SK-N-MC (cell line): ENCODE measurements at regions not wholly inside any gene's neighbourhood (a gene's known extent, or its start where the extent isn't known, plus 50 kb on each side); places are given as distances from the start of the nearest gene placed in this dataset.

ENCODE experiments used
- DNase-seq: peaks from one replicate; pipeline ENCODE4 v3.0.0-alpha.2; 2011; ENCODE audit warnings: low read depth, low spot score
- H3K27ac ChIP-seq: fragments of 200-600 bp; sonication (generic); 2 replicates; pipeline ENCODE4 v1.5.1; 2016; ENCODE audit warnings: mixed run types
- H3K36me3 ChIP-seq: fragments of 200-600 bp; sonication (generic); 2 replicates; pipeline ENCODE4 v1.6.1; 2017; ENCODE audit warnings: antibody characterized with exemption, low read length, mixed read lengths; ENCODE audit not compliant: insufficient read depth
- H3K4me3 ChIP-seq: fragments of 200-600 bp; sonication (generic); 2 replicates; pipeline ENCODE4 v1.5.1; 2016
- H3K9ac ChIP-seq: fragments of 200-600 bp; sonication (generic); 2 replicates; pipeline ENCODE4 v1.8.0; 2017; ENCODE audit warnings: mixed run types, mixed read lengths; ENCODE audit not compliant: insufficient read length
- H3K9me3 ChIP-seq: fragments of 200-600 bp; sonication (generic); 2 replicates; pipeline ENCODE4 v1.6.1; 2017; ENCODE audit warnings: low read depth, mild to moderate bottlenecking, antibody characterized with exemption, low read length, moderate library complexity, mixed read lengths
- EZH2 ChIP-seq: fragments of 200-600 bp; sonication (generic); IDR thresholded peaks from one replicate; pipeline ENCODE4 v1.6.1; 2017; ENCODE audit warnings: antibody characterized with exemption
- FOXP2 ChIP-seq: optimal IDR thresholded peaks from 2 replicates; pipeline ENCODE3; 2011; ENCODE audit warnings: mild to moderate bottlenecking, moderate library complexity; ENCODE audit not compliant: insufficient read depth; ENCODE audit errors: extremely low read length, control extremely low read depth
- POLR2AphosphoS5 ChIP-seq: IDR thresholded peaks from 2 replicates; pipeline ENCODE4 v1.6.1; 2012; ENCODE audit warnings: mild to moderate bottlenecking, low read depth, low read length, borderline replicate concordance

DNA sequence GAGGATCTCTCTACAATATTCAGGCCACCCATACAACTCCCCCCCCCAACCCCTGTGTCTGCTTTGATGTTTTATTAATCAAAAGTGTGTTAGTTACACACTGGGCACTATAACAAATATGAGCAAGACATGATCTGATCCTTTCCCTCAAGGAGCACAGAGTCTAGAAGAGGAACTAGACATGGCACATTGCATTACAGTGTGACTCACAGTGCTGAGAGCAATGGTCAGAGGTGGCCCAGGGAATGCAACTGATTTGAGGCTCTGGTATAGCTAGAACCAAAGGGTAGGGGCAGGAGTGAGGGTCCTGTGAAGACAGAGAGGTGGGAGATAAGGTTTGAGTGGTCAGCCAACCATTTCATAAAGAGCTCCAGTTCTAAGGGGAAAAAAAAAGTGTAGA, 539.2 kb downstream of the ACTL7B start:
- DNase-seq: no peak
- H3K4me3 ChIP-seq: no peak overlapping the region
- no peaks in the 10 kb centered on the region for H3K36me3 ChIP-seq
- no peak overlapping the region for H3K9ac ChIP-seq
- no peaks in the 10 kb centered on the region for H3K9me3 ChIP-seq
- no peak overlapping the region for H3K27ac ChIP-seq
- no peak for TF ChIP-seq EZH2
- no peak for TF ChIP-seq FOXP2
- TF ChIP-seq POLR2AphosphoS5: no peak

DNA sequence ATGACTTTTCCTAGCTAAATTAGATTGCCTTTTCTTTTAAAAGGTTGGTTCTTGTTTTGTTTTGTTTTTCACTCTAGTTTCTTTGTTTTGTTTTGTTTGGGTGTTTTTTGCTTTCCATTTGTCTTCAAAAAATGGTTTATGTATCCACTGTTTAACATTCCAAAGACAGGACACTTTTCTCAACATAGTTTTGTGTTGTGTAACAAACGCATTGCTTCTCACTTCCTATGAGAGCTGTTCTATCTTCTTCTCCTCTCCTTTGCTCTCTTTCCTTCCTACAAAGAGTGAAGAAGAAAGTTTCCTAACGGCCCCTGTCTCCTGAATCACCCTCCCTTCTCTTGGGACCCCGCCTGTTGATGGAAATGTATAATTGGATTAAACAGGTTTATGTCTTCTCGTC, 539.7 kb downstream of the ACTL7B start:
- no peak overlapping the region for H3K4me3 ChIP-seq
- H3K9me3 ChIP-seq: no peaks in the 10 kb centered on the region
- H3K27ac ChIP-seq: no peak overlapping the region
- TF ChIP-seq EZH2 (no peak), FOXP2 (no peak), POLR2AphosphoS5 (no peak)
- DNase-seq: no peak
- H3K9ac ChIP-seq: no peak overlapping the region
- no peaks in the 10 kb centered on the region for H3K36me3 ChIP-seq

DNA sequence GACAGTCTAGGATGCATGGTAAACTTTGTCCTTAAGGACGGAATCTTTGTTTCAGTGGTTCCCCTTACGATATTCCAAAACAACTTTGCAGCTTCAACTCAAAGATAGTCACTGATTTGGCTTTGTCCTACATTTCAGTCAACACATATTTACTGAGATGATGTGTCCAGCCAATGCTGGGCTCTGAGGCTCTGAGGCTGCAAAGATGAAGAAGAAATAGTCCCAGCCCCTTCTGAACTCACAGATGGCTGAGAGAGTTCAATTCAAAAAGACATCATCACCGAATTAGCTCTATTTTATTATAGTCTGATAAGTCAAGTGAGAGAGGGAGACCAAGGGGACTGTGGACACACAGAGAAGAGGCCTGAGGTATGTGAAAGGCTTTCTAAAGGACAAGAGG, 544.0 kb downstream of the ACTL7B start:
- no peaks in the 10 kb centered on the region for H3K9me3 ChIP-seq
- no peak for TF ChIP-seq POLR2AphosphoS5
- TF ChIP-seq FOXP2: no peak
- no peak for TF ChIP-seq EZH2
- no peak for DNase-seq
- H3K36me3 ChIP-seq: no peaks in the 10 kb centered on the region
- H3K27ac ChIP-seq: no peak overlapping the region
- H3K4me3 ChIP-seq: no peak overlapping the region
- no peak overlapping the region for H3K9ac ChIP-seq

DNA sequence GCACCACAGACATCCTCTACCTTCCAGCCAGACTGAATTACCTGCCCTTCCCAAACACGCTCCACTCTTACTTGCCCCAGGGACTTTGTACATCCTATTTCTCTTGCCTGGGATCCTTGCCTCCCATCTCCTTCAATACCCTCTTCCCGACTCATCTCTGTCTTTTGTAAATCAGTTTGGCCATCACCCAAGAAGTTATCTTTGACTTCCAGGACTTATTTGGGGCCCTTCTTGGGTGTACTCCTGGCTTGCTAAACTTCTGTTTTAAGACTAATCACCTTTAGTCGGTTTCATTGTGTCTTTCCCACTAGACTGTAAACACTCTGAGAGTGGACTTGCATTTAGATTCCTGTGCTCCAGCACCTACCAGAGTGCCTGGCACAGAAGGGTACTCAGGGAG, 545.6 kb downstream of the ACTL7B start:
- H3K36me3 ChIP-seq: no peaks in the 10 kb centered on the region
- H3K9me3 ChIP-seq: no peaks in the 10 kb centered on the region
- TF ChIP-seq POLR2AphosphoS5: no peak
- no peak for TF ChIP-seq EZH2
- TF ChIP-seq FOXP2: no peak
- no peak overlapping the region for H3K9ac ChIP-seq
- H3K4me3 ChIP-seq: no peak overlapping the region
- no peak for DNase-seq
- no peak overlapping the region for H3K27ac ChIP-seq

DNA sequence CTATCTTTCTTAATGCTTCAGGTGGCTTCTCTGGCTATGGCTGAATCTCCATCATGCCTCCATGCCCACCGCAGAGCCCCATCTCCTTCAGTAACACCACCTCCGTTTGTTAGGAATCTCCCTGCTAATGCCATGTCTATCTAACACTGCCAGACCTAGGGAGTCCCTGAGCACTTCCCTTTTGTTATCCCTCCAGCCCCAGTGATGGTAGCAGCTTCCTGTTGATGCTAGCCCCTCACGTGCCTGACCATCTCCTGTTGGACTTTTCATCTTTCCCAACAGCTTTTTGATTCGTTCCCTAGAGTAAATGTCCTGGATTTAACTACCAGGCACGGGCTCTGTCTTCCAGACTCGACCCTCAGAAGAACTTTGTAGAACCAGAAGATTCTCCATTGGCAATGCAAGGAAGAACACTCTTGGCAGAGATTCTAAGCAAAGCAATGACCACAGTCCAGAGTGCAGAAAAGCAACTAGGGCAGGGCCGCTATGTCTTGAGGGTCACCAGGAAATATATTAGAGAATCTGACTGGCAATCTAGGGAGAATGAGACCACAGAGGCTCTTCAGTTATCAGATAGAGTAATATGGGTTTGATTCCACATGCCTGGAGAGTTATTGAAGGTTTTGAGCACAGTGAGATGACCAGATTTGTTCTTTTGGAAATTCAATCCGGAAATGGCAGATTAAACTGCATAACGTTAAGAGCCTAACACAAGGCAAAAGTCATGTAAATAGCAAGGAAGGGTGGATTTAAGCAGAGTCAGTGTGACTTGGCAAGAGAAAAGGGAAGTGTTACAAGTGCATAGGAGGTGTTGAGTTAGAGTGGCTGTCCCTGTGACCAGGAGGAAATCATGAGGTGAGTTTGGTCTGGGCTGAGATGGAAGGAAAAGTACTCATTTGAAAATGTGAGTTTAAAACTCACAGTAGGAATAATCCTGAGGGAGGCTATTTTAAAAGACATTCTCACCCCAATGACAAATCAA, 555.2 kb downstream of the ACTL7B start:
- Histone ChIP-seq H3K27ac (no peak overlapping the region), H3K9me3 (no peaks in the 10 kb centered on the region), H3K36me3 (no peaks in the 10 kb centered on the region), H3K9ac (no peak overlapping the region), H3K4me3 (no peak overlapping the region)
- no peak for TF ChIP-seq POLR2AphosphoS5
- TF ChIP-seq EZH2: no peak
- TF ChIP-seq FOXP2: no peak
- DNase-seq: no peak

DNA sequence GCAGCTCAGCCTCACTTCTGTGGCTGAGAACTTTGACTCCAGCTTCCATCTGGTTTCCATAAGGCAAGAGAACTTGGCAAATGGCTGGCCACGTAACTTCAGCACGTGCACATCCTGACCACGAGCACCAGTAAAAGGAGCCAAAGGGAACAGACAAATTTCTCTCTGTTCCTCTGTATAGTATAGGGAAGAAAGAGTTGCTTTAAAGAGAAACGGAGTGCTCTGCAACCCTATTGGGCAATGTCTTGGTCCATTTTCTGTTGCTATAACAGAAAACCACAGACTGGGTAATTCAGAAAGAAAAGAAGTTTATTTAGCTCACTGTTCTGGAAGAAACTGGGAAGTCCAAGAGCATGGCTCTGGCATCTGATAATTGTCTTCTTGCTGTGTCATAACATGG, 558.7 kb downstream of the ACTL7B start:
- no peak for DNase-seq
- H3K27ac ChIP-seq: no peak overlapping the region
- H3K9ac ChIP-seq: no peak overlapping the region
- no peaks in the 10 kb centered on the region for H3K36me3 ChIP-seq
- TF ChIP-seq FOXP2: no peak
- TF ChIP-seq EZH2: no peak
- no peak for TF ChIP-seq POLR2AphosphoS5
- H3K9me3 ChIP-seq: no peaks in the 10 kb centered on the region
- no peak overlapping the region for H3K4me3 ChIP-seq

DNA sequence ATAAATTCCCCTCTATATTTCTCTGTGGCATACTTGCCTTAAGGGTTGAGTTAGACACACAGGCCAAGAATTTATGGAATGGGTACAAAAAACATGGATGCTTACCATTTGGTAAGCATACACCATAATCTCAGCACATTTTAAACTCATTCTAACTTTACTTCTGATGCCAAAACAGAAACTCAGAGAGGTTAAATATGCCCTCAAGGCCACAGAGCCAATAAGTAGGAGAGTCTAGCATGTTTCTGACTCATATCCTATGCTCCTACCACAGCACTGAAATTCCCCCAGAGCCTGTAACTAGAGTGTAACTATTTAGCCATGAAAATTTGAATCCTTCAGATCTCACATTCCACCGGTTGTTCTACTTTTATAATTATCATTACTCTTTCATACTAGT, 559.7 kb downstream of the ACTL7B start:
- H3K27ac ChIP-seq: no peak overlapping the region

DNA sequence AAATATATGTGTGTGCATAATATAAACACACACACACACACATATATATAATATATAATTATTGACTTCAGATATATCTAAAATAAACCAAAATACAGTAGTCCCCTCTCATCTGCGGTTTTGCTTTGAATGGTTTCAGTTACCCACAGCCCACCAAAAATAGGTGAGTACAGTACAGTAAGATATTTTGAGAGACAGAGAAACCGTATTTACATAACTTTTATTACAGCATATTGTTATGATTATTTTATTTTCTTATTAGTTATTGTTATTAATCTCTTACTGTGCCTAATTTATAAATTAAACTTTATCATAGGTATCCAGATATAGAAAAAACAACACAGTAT, 564.2 kb downstream of the ACTL7B start:
- Histone ChIP-seq H3K9me3 (no peaks in the 10 kb centered on the region), H3K36me3 (no peaks in the 10 kb centered on the region), H3K9ac (no peak overlapping the region), H3K27ac (no peak overlapping the region), H3K4me3 (no peak overlapping the region)
- DNase-seq: no peak
- no peak for TF ChIP-seq EZH2
- no peak for TF ChIP-seq POLR2AphosphoS5
- TF ChIP-seq FOXP2: no peak

More for the DNA sequence above, 559.7 kb downstream of the ACTL7B start:
- no peak for DNase-seq
- Histone ChIP-seq H3K36me3 (no peaks in the 10 kb centered on the region), H3K9me3 (no peaks in the 10 kb centered on the region), H3K4me3 (no peak overlapping the region), H3K9ac (no peak overlapping the region)
- TF ChIP-seq FOXP2: no peak
- TF ChIP-seq POLR2AphosphoS5: no peak
- TF ChIP-seq EZH2: no peak
